ENCODE measurements at regions not wholly inside any gene's neighbourhood (a gene's known extent, or its start where the extent isn't known, plus 50 kb on each side); places are given as distances from the start of the nearest gene placed in this dataset.

- peak overlapping the region; percentile 57 for H3K27ac ChIP-seq (replicated peaks)
- DNase-seq (ENCODE audit: low read depth in 1 of 2, low spot score in 1 of 2), result peak in 1 of 2 experiments; percentile 28
Measured at GRCh38 chr6:113620386-113620785, 236.8 kb upstream of the MARCKS start.

GRCh38 chr6:113622254-113622653, 234.9 kb upstream of the MARCKS start:
- H3K27me3 ChIP-seq (ENCODE audit: insufficient read depth, poor library complexity, severe bottlenecking), result no peaks in the 10 kb centered on the region
- TF ChIP-seq SPI1 (IDR thresholded peaks at IDR 0.05; ENCODE audit: borderline replicate concordance, low read depth) (no peak), POLR2AphosphoS5 (IDR thresholded peaks at IDR 0.05; ENCODE audit: low read depth) (no peak), REST (IDR thresholded peaks at IDR 0.05; ENCODE audit: insufficient replicate concordance, low read depth) (no peak), GABPA (IDR thresholded peaks at IDR 0.05; ENCODE audit: low read depth) (no peak), CTCF (IDR thresholded peaks at IDR 0.05; ENCODE audit: insufficient read depth, low read length) (no peak)
- no peak for DNase-seq (ENCODE audit: low read depth in 1 of 2, low spot score in 1 of 2)
- H3K4me3 ChIP-seq (replicated peaks; ENCODE audit: insufficient read depth, low read length), result no peak overlapping the region
- H3K27ac ChIP-seq (replicated peaks), result no peak overlapping the region

More at GRCh38 chr6:113620386-113620785, 236.8 kb upstream of the MARCKS start:
- Histone ChIP-seq H3K27me3 (ENCODE audit: insufficient read depth, poor library complexity, severe bottlenecking) (no peaks in the 10 kb centered on the region), H3K4me3 (replicated peaks; ENCODE audit: insufficient read depth, low read length) (no peak overlapping the region)
- TF ChIP-seq GABPA (IDR thresholded peaks at IDR 0.05; ENCODE audit: low read depth) (no peak), CTCF (IDR thresholded peaks at IDR 0.05; ENCODE audit: insufficient read depth, low read length) (no peak), REST (IDR thresholded peaks at IDR 0.05; ENCODE audit: insufficient replicate concordance, low read depth) (no peak), SPI1 (IDR thresholded peaks at IDR 0.05; ENCODE audit: borderline replicate concordance, low read depth) (no peak), POLR2AphosphoS5 (IDR thresholded peaks at IDR 0.05; ENCODE audit: low read depth) (no peak)

DNA sequence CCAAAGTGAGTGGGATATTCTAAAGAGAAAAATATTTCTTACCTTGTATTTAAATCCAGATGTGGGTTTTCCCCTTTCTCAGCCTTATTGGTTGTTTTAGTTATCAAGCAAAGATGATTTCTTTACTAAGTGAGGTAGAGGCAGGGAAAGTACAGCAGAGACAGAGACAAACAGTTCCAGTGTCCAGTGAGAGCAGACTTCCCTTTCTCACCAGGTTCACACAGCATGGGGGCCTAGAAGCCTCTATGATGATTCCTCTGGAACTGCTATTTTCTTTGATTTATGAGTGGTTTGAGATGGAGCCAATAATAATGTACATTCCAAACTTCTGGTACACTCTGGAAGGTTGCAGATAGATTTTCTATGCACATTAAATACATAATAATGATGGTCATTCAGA, 234.0 kb upstream of the MARCKS start:
- Histone ChIP-seq H3K27ac (replicated peaks) (no peak overlapping the region), H3K27me3 (ENCODE audit: insufficient read depth, poor library complexity, severe bottlenecking) (no peaks in the 10 kb centered on the region), H3K4me3 (replicated peaks; ENCODE audit: insufficient read depth, low read length) (no peak overlapping the region)
- no peak for DNase-seq (ENCODE audit: low read depth in 1 of 2, low spot score in 1 of 2)
- TF ChIP-seq CTCF (IDR thresholded peaks at IDR 0.05; ENCODE audit: insufficient read depth, low read length), result no peak
- TF ChIP-seq GABPA (IDR thresholded peaks at IDR 0.05; ENCODE audit: low read depth), result no peak
- TF ChIP-seq POLR2AphosphoS5 (IDR thresholded peaks at IDR 0.05; ENCODE audit: low read depth), result no peak
- TF ChIP-seq SPI1 (IDR thresholded peaks at IDR 0.05; ENCODE audit: borderline replicate concordance, low read depth), result no peak
- TF ChIP-seq REST (IDR thresholded peaks at IDR 0.05; ENCODE audit: insufficient replicate concordance, low read depth), result no peak
